CD4-positive, alpha-beta T cell (primary cell): ENCODE measurements at regions not wholly inside any gene's neighbourhood (a gene's known extent, or its start where the extent isn't known, plus 50 kb on each side); places are given as distances from the start of the nearest gene placed in this dataset.

Experiments used
- ATAC-seq: fragments of 200-7000 bp; cut with Tn5 transposase; one replicate; pipeline ENCODE4 v1.10.0; 2022; ENCODE audit warnings: mild to moderate bottlenecking; ENCODE audit not compliant: poor library complexity
- CTCF ChIA-PET: fragments of 350-600 bp; sonication (Branson Sonifier 250); formaldehyde crosslinking; loops from one replicate; lab custom pipeline; 2021; ENCODE audit warnings: antibody characterized with exemption, inconsistent platforms; lab: Charles Lee
- POLR2A ChIA-PET: fragments of 350-600 bp; sonication (Branson Sonifier 250); formaldehyde crosslinking; loops from one replicate; lab custom pipeline; 2021; ENCODE audit warnings: antibody characterized with exemption, inconsistent platforms; lab: Charles Lee
- DNase-seq, 14 experiments: peaks; one replicate each; pipeline ENCODE4 v3.0.0-alpha.2; 2013 to 2020; ENCODE audit warnings: mixed read lengths in 2 of 14
- H3K27ac ChIP-seq, 2 donors: one replicate each; pipeline versions ENCODE4 v1.5.1 to v1.7.0; 2013; ENCODE audit warnings: low read length in 2 of 2, low read depth in 1 of 2, mild to moderate bottlenecking in 1 of 2
- H3K27me3 ChIP-seq, 2 experiments: 1 replicate in 1 of 2; 2 replicates in 1 of 2; pipeline versions ENCODE4 v1.6.1 to v1.7.0; 2013; ENCODE audit warnings: low read length in 2 of 2, control low read depth in 1 of 2, mild to moderate bottlenecking in 1 of 2, moderate library complexity in 1 of 2; ENCODE audit not compliant: insufficient read depth in 2 of 2, control insufficient read depth in 1 of 2
- H3K36me3 ChIP-seq: one replicate; pipeline ENCODE4 v1.6.1; 2013; ENCODE audit warnings: low read length, control low read depth; ENCODE audit not compliant: insufficient read depth
- H3K4me1 ChIP-seq: one replicate; pipeline ENCODE4 v1.6.1; 2013; ENCODE audit warnings: low read length, control low read depth; ENCODE audit not compliant: insufficient read depth
- H3K4me3 ChIP-seq: one replicate; pipeline ENCODE4 v1.5.1; 2013; ENCODE audit warnings: mild to moderate bottlenecking, low read length, moderate library complexity
- H3K9me3 ChIP-seq, 2 experiments: 1 replicate in 1 of 2; 2 replicates in 1 of 2; pipeline versions ENCODE4 v1.6.1 to v1.7.0; 2013; ENCODE audit warnings: low read length in 2 of 2, mild to moderate bottlenecking in 2 of 2, control low read depth in 1 of 2, moderate library complexity in 1 of 2; ENCODE audit not compliant: control insufficient read depth in 1 of 2, insufficient read depth in 1 of 2
- H3K27ac Mint-ChIP-seq: one replicate; pipeline ENCODE4 v1.8.0; 2020; ENCODE audit warnings: mixed read lengths
- H3K27me3 Mint-ChIP-seq: one replicate; pipeline ENCODE4 v1.8.0; 2021; ENCODE audit warnings: mixed read lengths
- H3K36me3 Mint-ChIP-seq: one replicate; pipeline ENCODE4 v1.8.0; 2021; ENCODE audit warnings: low read depth, mixed read lengths
- H3K4me1 Mint-ChIP-seq: one replicate; pipeline ENCODE4 v1.8.0; 2021; ENCODE audit warnings: low read depth, mixed read lengths
- H3K4me3 Mint-ChIP-seq: one replicate; pipeline ENCODE4 v1.8.0; 2020; ENCODE audit warnings: mild to moderate bottlenecking, mixed read lengths
- H3K9me3 Mint-ChIP-seq: one replicate; pipeline ENCODE4 v1.8.0; 2020; ENCODE audit warnings: mixed read lengths
- intact Hi-C, 2 experiments: fragments of 100-400 bp; cut with DNase I in 1 of 2; cut with micrococcal nuclease in 1 of 2; formaldehyde crosslinking; loops; one replicate each; pipeline versions ENCODE4 v1.15.1 to v1.9.0; 2023 to 2025; cut with DNase I, micrococcal nuclease
- TF ChIP-seq, protein P1 (sequence below): fragments of 200-600 bp; IDR thresholded peaks from one replicate; pipeline ENCODE4 v1.8.0; 2022; ENCODE audit warnings: antibody characterized with exemption, mild to moderate bottlenecking

DNA sequence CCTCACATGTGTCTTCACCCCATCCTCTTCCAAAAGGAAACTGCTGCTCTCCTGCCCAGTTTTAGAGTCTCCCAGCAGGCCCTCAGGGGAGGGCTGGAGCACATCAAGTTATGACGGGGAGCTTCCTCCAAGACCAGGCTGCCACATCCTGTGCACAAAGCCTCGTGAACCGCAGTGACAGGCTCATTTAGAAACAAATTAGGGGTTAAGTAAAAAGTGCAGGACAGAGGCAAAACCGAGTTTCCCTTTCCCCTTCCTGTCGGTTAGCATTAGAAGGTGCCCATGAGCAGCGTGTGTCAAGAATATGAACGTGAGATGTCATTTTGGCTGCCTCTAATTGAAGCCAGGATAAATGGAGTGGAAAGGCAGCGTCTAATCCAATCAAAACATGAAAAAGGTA is 199.7 kb downstream of the ARRDC4 start:
- Histone ChIP-seq H3K27ac (no peak overlapping the region), H3K9me3 (peaks cover 0 to 10% of the 10 kb centered on the region in 2 experiments), H3K36me3 (no peaks in the 10 kb centered on the region), H3K4me1 (peaks cover 7% of the 10 kb centered on the region), H3K27me3 (peaks cover 0 to 2% of the 10 kb centered on the region in 2 experiments), H3K4me3 (no peak overlapping the region)
- Mint-ChIP-seq H3K4me1 (peaks cover 40% of the 10 kb centered on the region), H3K27ac (peak overlapping the region; percentile 54), H3K27me3 (no peaks in the 10 kb centered on the region), H3K36me3 (no peaks in the 10 kb centered on the region), H3K9me3 (no peaks in the 10 kb centered on the region), H3K4me3 (peak overlapping the region; percentile 40)
- ATAC-seq (peak; percentile 85), DNase-seq (peak in 6 of 14 experiments; percentile 4 to 67 (median 36))
- intact Hi-C loops: no loop called here
- CTCF ChIA-PET: interaction anchor here (0.6 kb wide), 1 partner anchor 932 kb away, joined by 4 read pairs; no protein-coding TSS in a partner anchor
- TF ChIP-seq, protein P1, sequence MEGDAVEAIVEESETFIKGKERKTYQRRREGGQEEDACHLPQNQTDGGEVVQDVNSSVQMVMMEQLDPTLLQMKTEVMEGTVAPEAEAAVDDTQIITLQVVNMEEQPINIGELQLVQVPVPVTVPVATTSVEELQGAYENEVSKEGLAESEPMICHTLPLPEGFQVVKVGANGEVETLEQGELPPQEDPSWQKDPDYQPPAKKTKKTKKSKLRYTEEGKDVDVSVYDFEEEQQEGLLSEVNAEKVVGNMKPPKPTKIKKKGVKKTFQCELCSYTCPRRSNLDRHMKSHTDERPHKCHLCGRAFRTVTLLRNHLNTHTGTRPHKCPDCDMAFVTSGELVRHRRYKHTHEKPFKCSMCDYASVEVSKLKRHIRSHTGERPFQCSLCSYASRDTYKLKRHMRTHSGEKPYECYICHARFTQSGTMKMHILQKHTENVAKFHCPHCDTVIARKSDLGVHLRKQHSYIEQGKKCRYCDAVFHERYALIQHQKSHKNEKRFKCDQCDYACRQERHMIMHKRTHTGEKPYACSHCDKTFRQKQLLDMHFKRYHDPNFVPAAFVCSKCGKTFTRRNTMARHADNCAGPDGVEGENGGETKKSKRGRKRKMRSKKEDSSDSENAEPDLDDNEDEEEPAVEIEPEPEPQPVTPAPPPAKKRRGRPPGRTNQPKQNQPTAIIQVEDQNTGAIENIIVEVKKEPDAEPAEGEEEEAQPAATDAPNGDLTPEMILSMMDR: no peak
- POLR2A ChIA-PET: interaction anchor here (0.8 kb wide), 1 partner anchor 18 kb away, joined by 3 read pairs; no protein-coding TSS in a partner anchor

GRCh38 chr15:98163319-98164045 is 203.0 kb downstream of the ARRDC4 start:
- no peak overlapping the region for H3K27ac ChIP-seq
- peaks cover 7% of the 10 kb centered on the region for H3K4me1 ChIP-seq
- POLR2A ChIA-PET: no interaction called here
- no peak overlapping the region for H3K4me3 ChIP-seq
- Mint-ChIP-seq H3K36me3 (no peaks in the 10 kb centered on the region), H3K27me3 (no peaks in the 10 kb centered on the region), H3K4me3 (no peak overlapping the region), H3K4me1 (peaks cover 31% of the 10 kb centered on the region), H3K9me3 (no peaks in the 10 kb centered on the region), H3K27ac (no peak overlapping the region)
- no peaks in the 10 kb centered on the region for H3K36me3 ChIP-seq
- no peak for DNase-seq
- CTCF ChIA-PET: no interaction called here
- TF ChIP-seq, protein P1: no peak
- intact Hi-C loops: no loop called here
- peaks cover 0 to 3% of the 10 kb centered on the region in 2 experiments for H3K27me3 ChIP-seq
- no peak for ATAC-seq
- H3K9me3 ChIP-seq: peaks cover 0 to 10% of the 10 kb centered on the region in 2 experiments

DNA sequence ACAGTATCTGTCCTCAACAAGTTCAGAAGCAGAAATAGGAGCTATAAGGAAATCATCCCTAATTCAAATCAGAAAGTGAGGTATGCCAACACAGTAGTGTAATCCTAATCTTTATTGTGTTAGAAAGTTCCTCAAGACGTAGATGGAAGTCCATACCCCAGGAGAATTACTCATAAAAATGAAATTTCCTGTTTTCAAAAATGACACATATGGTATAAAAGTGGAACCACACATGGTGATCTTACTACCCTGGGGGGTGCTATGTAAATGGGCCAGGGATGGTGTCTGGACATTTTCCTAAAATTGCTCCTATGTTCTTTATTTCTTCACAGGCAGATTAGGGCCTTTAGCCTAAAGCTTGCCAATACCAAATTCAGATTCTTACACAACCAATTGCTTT is 204.1 kb downstream of the ARRDC4 start:
- H3K4me1 Mint-ChIP-seq: peaks cover 20% of the 10 kb centered on the region
- Histone ChIP-seq H3K4me1 (peaks cover 7% of the 10 kb centered on the region), H3K4me3 (no peak overlapping the region), H3K27ac (no peak overlapping the region), H3K9me3 (peaks cover 0 to 10% of the 10 kb centered on the region in 2 experiments), H3K36me3 (no peaks in the 10 kb centered on the region), H3K27me3 (peaks cover 0 to 3% of the 10 kb centered on the region in 2 experiments)
- no peak overlapping the region for H3K27ac Mint-ChIP-seq
- intact Hi-C loops: no loop called here
- no peaks in the 10 kb centered on the region for H3K9me3 Mint-ChIP-seq
- no peak for ATAC-seq
- DNase-seq: no peak
- H3K27me3 Mint-ChIP-seq: no peaks in the 10 kb centered on the region
- POLR2A ChIA-PET: no interaction called here
- no peak overlapping the region for H3K4me3 Mint-ChIP-seq
- H3K36me3 Mint-ChIP-seq: no peaks in the 10 kb centered on the region
- TF ChIP-seq, protein P1: no peak
- CTCF ChIA-PET: no interaction called here
